SH-SY5Y (cell line): ENCODE measurements at regions not wholly inside any gene's neighbourhood (a gene's known extent, or its start where the extent isn't known, plus 50 kb on each side); places are given as distances from the start of the nearest gene placed in this dataset.

Source experiments
- GATA2 ChIP-seq: IDR thresholded peaks from 2 replicates; pipeline ENCODE4 v1.6.1; 2011; ENCODE audit warnings: mild to moderate bottlenecking, low read depth, low read length
- GATA3 ChIP-seq: IDR thresholded peaks from 2 replicates; pipeline ENCODE4 v1.6.1; 2011; ENCODE audit warnings: low read depth, mild to moderate bottlenecking, low read length, moderate library complexity

- TF ChIP-seq GATA3 (no peak), GATA2 (no peak)
Observed at GRCh38 chr16:5560084-5560483, 462.5 kb upstream of the EEF2KMT start.

- TF ChIP-seq GATA3 (no peak), GATA2 (no peak)
Observed at GRCh38 chr16:5557966-5558365, 460.4 kb upstream of the EEF2KMT start.

GRCh38 chr16:5557448-5557847, 459.9 kb upstream of the EEF2KMT start:
- TF ChIP-seq GATA2 (no peak), GATA3 (no peak)

GRCh38 chr16:5556158-5556810, 458.7 kb upstream of the EEF2KMT start:
- TF ChIP-seq GATA3: no peak
- no peak for TF ChIP-seq GATA2

- TF ChIP-seq GATA2 (no peak), GATA3 (no peak)
Observed at GRCh38 chr16:5551909-5552308, 454.3 kb upstream of the EEF2KMT start.

- TF ChIP-seq GATA3 (no peak), GATA2 (no peak)
Observed at GRCh38 chr16:5549802-5550201, 452.2 kb upstream of the EEF2KMT start.

GRCh38 chr16:5541356-5541755, 443.8 kb upstream of the EEF2KMT start:
- TF ChIP-seq GATA3 (no peak), GATA2 (no peak)

GRCh38 chr16:5537347-5537746, 439.8 kb upstream of the EEF2KMT start:
- no peak for TF ChIP-seq GATA3
- no peak for TF ChIP-seq GATA2

GRCh38 chr16:5533321-5533888, 435.8 kb upstream of the EEF2KMT start:
- TF ChIP-seq GATA3 (no peak), GATA2 (no peak)

GRCh38 chr16:5527817-5528216, 430.2 kb upstream of the EEF2KMT start:
- TF ChIP-seq GATA3: no peak

- TF ChIP-seq GATA2 (no peak), GATA3 (no peak)
Observed at GRCh38 chr16:5526826-5527225, 429.2 kb upstream of the EEF2KMT start.

GRCh38 chr16:5523829-5524228, 426.2 kb upstream of the EEF2KMT start:
- TF ChIP-seq GATA3 (no peak), GATA2 (no peak)

GRCh38 chr16:5516115-5516514, 418.5 kb upstream of the EEF2KMT start:
- TF ChIP-seq GATA3 (no peak), GATA2 (no peak)

- TF ChIP-seq GATA3 (no peak), GATA2 (no peak)
Observed at GRCh38 chr16:5512014-5512413, 414.4 kb upstream of the EEF2KMT start.

GRCh38 chr16:5510819-5511370, 413.3 kb upstream of the EEF2KMT start:
- TF ChIP-seq GATA2 (no peak), GATA3 (no peak)
